Peyer's patch (tissue), 4 donors: ENCODE measurements at regions not wholly inside any gene's neighbourhood (a gene's known extent, or its start where the extent isn't known, plus 50 kb on each side); places are given as distances from the start of the nearest gene placed in this dataset.
A peak's percentile ranks its signal among the peaks of the same experiment; 100 is the strongest.

Experiments used
- DNase-seq, 3 donors: peaks; one replicate each; pipeline ENCODE4 v3.0.0-alpha.2; 2017 to 2019
- H3K27ac ChIP-seq, 4 donors: fragments of 200-600 bp; sonication (generic); one replicate each; pipeline ENCODE4 v1.5.1; 2016 to 2019
- H3K27me3 ChIP-seq, 2 donors: fragments of 200-600 bp; sonication (generic); one replicate each; pipeline ENCODE4 v1.5.1; 2019
- H3K36me3 ChIP-seq, 3 donors: fragments of 200-600 bp; sonication (generic); one replicate each; pipeline ENCODE4 v1.5.1; 2016 to 2019
- H3K4me1 ChIP-seq, 4 donors: fragments of 200-600 bp; sonication (generic); one replicate each; pipeline ENCODE4 v1.5.1; 2016 to 2019
- H3K4me3 ChIP-seq, 4 donors: fragments of 200-600 bp; sonication (generic); 1 replicate in 3 of 4; 2 replicates in 1 of 4; pipeline ENCODE4 v1.5.1; 2016 to 2019; ENCODE audit warnings: mild to moderate bottlenecking in 1 of 4
- H3K9me3 ChIP-seq, 4 donors: fragments of 200-600 bp; sonication (generic); one replicate each; pipeline ENCODE4 v1.5.1; 2016 to 2019; ENCODE audit warnings: mild to moderate bottlenecking in 1 of 4
- CTCF ChIP-seq, 6 experiments: fragments of 450-650 bp in 4 of 6; fragments of 200-600 bp in 2 of 6; sonication (generic) in 1 of 6; IDR thresholded peaks; one replicate each; pipeline ENCODE4 v1.5.1; 2017 to 2019; ENCODE audit warnings: antibody characterized with exemption in 6 of 6, mild to moderate bottlenecking in 3 of 6, moderate library complexity in 1 of 6
- POLR2A ChIP-seq, 2 donors: fragments of 450-650 bp; IDR thresholded peaks; one replicate each; pipeline ENCODE4 v1.5.1; 2017; ENCODE audit warnings: antibody characterized with exemption in 2 of 2, mild to moderate bottlenecking in 2 of 2, moderate library complexity in 2 of 2

GRCh38 chr4:140252141-140252741 lies 98.3 kb upstream of the MAML3 start:
- Histone ChIP-seq H3K4me3 (peak overlapping the region; percentile 41 to 77 (median 64)), H3K27me3 (no peaks in the 10 kb centered on the region), H3K4me1 (peaks cover 0 to 14% (median 0%) of the 10 kb centered on the region in 4 donors), H3K36me3 (no peaks in the 10 kb centered on the region), H3K9me3 (no peaks in the 10 kb centered on the region), H3K27ac (peak overlapping the region; percentile 52 to 86 (median 78))
- TF ChIP-seq CTCF (IDR thresholded peaks at IDR 0.05) = peak in 1 of 6 experiments; percentile 16
- no peak for TF ChIP-seq POLR2A (IDR thresholded peaks at IDR 0.05)
- DNase-seq = peak in 2 of 3 donors; percentile 56 to 57

GRCh38 chr4:140251571-140251970 lies 97.6 kb upstream of the MAML3 start:
- Histone ChIP-seq H3K4me1 (peaks cover 0 to 14% (median 0%) of the 10 kb centered on the region in 4 donors), H3K4me3 (no peak overlapping the region), H3K9me3 (no peaks in the 10 kb centered on the region), H3K36me3 (no peaks in the 10 kb centered on the region), H3K27me3 (no peaks in the 10 kb centered on the region), H3K27ac (no peak overlapping the region)
- no peak for TF ChIP-seq CTCF (IDR thresholded peaks at IDR 0.05)
- TF ChIP-seq POLR2A (IDR thresholded peaks at IDR 0.05) = no peak
- DNase-seq = no peak

DNA sequence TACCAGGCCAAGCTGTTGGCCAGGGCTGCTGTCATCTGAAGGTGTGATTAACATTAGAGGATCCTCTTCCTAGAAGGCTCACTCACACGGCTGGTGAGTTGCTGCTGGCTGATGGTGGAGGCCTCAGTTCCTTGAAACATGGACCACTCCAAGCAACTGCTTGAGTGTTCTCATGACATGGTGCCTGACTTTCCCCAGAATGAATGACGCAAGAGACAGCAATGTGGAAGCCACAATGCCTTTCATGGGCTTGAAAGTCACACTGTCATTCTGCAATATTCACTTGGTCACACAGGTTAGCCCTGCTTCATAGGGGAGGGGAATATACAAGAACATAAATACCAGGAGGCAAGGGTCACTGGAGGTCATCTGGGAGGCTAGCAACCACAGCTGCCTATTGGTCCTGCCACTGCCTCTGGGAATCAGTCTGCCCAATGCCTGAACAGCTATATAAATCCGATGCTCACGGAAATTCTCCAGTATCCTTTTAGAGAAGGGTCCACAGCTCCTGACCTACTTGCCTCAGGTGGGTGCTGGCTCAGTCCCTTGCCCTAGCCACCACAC lies 97.1 kb upstream of the MAML3 start:
- TF ChIP-seq POLR2A (IDR thresholded peaks at IDR 0.05) (no peak), CTCF (IDR thresholded peaks at IDR 0.05) (no peak)
- no peak for DNase-seq
- Histone ChIP-seq H3K9me3 (no peaks in the 10 kb centered on the region), H3K36me3 (no peaks in the 10 kb centered on the region), H3K27me3 (no peaks in the 10 kb centered on the region), H3K4me3 (no peak overlapping the region), H3K4me1 (peaks cover 0 to 14% (median 0%) of the 10 kb centered on the region in 4 donors), H3K27ac (no peak overlapping the region)

GRCh38 chr4:140249351-140249750 lies 95.4 kb upstream of the MAML3 start:
- H3K9me3 ChIP-seq = no peaks in the 10 kb centered on the region
- no peak for DNase-seq
- H3K27me3 ChIP-seq = no peaks in the 10 kb centered on the region
- TF ChIP-seq CTCF (IDR thresholded peaks at IDR 0.05) = no peak
- no peak for TF ChIP-seq POLR2A (IDR thresholded peaks at IDR 0.05)
- H3K4me3 ChIP-seq = no peak overlapping the region
- no peak overlapping the region for H3K27ac ChIP-seq
- peaks cover 0 to 14% (median 0%) of the 10 kb centered on the region in 4 donors for H3K4me1 ChIP-seq
- H3K36me3 ChIP-seq = no peaks in the 10 kb centered on the region

GRCh38 chr4:140247237-140247636 lies 93.3 kb upstream of the MAML3 start:
- H3K27me3 ChIP-seq = no peaks in the 10 kb centered on the region
- no peak overlapping the region for H3K4me3 ChIP-seq
- DNase-seq = no peak
- H3K4me1 ChIP-seq = peaks cover 0 to 16% (median 9%) of the 10 kb centered on the region in 4 donors
- TF ChIP-seq CTCF (IDR thresholded peaks at IDR 0.05) (no peak), POLR2A (IDR thresholded peaks at IDR 0.05) (no peak)
- no peaks in the 10 kb centered on the region for H3K9me3 ChIP-seq
- H3K36me3 ChIP-seq = no peaks in the 10 kb centered on the region
- H3K27ac ChIP-seq = no peak overlapping the region
